ENCODE measurements at regions not wholly inside any gene's neighbourhood (a gene's known extent, or its start where the extent isn't known, plus 50 kb on each side); places are given as distances from the start of the nearest gene placed in this dataset.

DNA sequence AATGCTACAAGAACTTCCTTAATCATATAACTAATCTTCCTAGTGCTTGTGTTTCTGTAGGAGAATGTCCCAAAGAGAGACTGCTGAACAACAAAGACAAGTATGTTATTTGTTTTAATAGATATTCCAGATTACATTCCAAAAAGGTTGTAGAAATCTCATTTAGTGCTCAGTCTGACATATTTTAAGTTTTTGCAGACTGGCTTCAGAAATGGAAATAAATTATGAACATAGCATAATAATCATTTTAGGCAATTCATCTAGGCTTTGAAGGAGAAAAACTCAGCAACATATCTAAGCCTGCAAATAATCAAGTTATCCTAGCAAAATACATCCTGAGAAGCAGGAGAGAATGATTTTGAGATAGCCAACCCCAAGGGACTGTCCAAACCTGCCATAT lies 171.6 kb upstream of the CDH5 start:
- no peak overlapping the region for H3K27ac ChIP-seq (ENCODE audit: insufficient read depth, low read length)
- no peak overlapping the region for H3K9ac ChIP-seq (ENCODE audit: low read depth, low read length)
- ChIA-PET POLR2A (ENCODE audit: unreplicated experiment) (no interaction called here), CTCF (no interaction called here)
- no peak overlapping the region for H2AFZ ChIP-seq (replicated peaks; ENCODE audit: low read length, poor library complexity)
- intact Hi-C loops (cut with micrococcal nuclease) (loop anchor here (5.0 kb wide), 1 partner anchor 72 kb away; no protein-coding TSS in a partner anchor), in situ Hi-C loops (cut with MboI; ENCODE audit: low sequenced_read_pairs) (no loop called here), dilution Hi-C loops (cut with HindIII; ENCODE audit: low sequenced_read_pairs, unreplicated experiment) (no loop called here)
- H3K27me3 ChIP-seq (ENCODE audit: control insufficient read depth, insufficient read depth, low read length): no peaks in the 10 kb centered on the region
- no peak overlapping the region for H3K14ac ChIP-seq (replicated peaks; ENCODE audit: low read depth, low read length)
- H3K9me3 ChIP-seq (ENCODE audit: control insufficient read depth, insufficient read depth, low read length): no peaks in the 10 kb centered on the region
- no peak for TF ChIP-seq RCOR1 (IDR thresholded peaks at IDR 0.05; ENCODE audit: insufficient replicate concordance, low read length)
- no peak for TF ChIP-seq CEBPB (IDR thresholded peaks at IDR 0.05; ENCODE audit: low read depth, low read length)
- no peak for TF ChIP-seq NFE2L2 (IDR thresholded peaks at IDR 0.05; ENCODE audit: low read depth, low read length)
- H4K8ac ChIP-seq (ENCODE audit: low read depth in 2 of 2, low read length in 2 of 2): no peak overlapping the region
- H3K4ac ChIP-seq (ENCODE audit: low read depth, low read length): no peak overlapping the region
- no peak overlapping the region for H2AK5ac ChIP-seq (ENCODE audit: low read depth, low read length)
- no peak overlapping the region for H2BK120ac ChIP-seq (ENCODE audit: low read depth, low read length)
- no peak for DNase-seq
- H4K91ac ChIP-seq (ENCODE audit: insufficient read depth, low read depth, low read length): no peak overlapping the region
- no peak overlapping the region for H3K4me3 ChIP-seq (ENCODE audit: insufficient read depth, low read depth, low read length)
- no peak overlapping the region for H3K18ac ChIP-seq (ENCODE audit: low read depth, low read length)
- H2AK9ac ChIP-seq (replicated peaks; ENCODE audit: low read depth, low read length, poor library complexity): no peak overlapping the region
- no TSS peak for BruUV-seq (replicated peaks)
- no peak overlapping the region for H4K5ac ChIP-seq (ENCODE audit: low read depth, low read length)
- H3K36me3 ChIP-seq (ENCODE audit: control insufficient read depth, insufficient read depth, low read length): no peaks in the 10 kb centered on the region
- no peaks in the 10 kb centered on the region for H4K20me1 ChIP-seq (ENCODE audit: insufficient read depth, low read length)
- H3K9me1 ChIP-seq (ENCODE audit: insufficient read depth, low read length): no peaks in the 10 kb centered on the region
- no peak overlapping the region for H2BK15ac ChIP-seq (ENCODE audit: low read depth, low read length)
- H2BK20ac ChIP-seq (ENCODE audit: low read depth, low read length): no peak overlapping the region
- H3K23ac ChIP-seq (ENCODE audit: low read depth, low read length): no peak overlapping the region
- ATAC-seq (ENCODE audit: low read depth): no peak
- no peak overlapping the region for H2BK5ac ChIP-seq (ENCODE audit: low read depth, low read length, poor library complexity, severe bottlenecking)
- H3K79me1 ChIP-seq (ENCODE audit: low read depth in 1 of 2, low read length in 2 of 2): no peaks in the 10 kb centered on the region
- H3K56ac ChIP-seq (ENCODE audit: extremely low read depth, insufficient read depth, low read length): no peak overlapping the region
- H3K4me1 ChIP-seq (ENCODE audit: control insufficient read depth, insufficient read depth, low read length): peaks cover 6% of the 10 kb centered on the region
- H3K4me2 ChIP-seq (ENCODE audit: low read depth, low read length): no peak overlapping the region
